ENCODE measurements at regions not wholly inside any gene's neighbourhood (a gene's known extent, or its start where the extent isn't known, plus 50 kb on each side); places are given as distances from the start of the nearest gene placed in this dataset.

DNA sequence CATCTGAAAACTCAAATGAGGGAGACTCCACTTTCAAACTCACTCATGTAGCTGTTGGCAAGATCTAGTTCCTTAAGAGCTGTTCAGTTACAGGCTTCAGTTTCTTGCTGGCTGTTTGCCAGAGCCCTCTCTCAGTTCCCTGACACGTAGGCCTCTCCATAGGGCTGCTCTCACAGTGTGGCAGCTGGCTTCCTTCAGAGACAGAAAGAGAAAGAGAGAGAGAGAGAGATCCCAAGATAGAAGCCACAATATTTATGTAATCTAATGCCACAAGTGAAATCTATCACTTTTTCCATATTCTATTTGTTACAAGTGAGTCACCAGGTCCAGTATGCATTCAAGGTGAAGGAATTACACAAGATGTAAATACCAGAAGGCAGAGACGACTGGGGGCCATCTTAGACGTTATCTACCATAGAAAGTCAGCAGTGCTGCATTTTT is 168.8 kb downstream of the RCN1 start:
- peaks cover 7% of the 10 kb centered on the region for H3K4me1 ChIP-seq (ENCODE audit: insufficient read depth)
- 26 to 32% (median 26%) methylated on average over 3 of the region's 3 CpGs for WGBS, 3 donors
- intact Hi-C loops (cut with DNase I), result no loop called here

GRCh38 chr11:32262367-32262766 is 171.5 kb downstream of the RCN1 start:
- no peaks in the 10 kb centered on the region for H3K27me3 ChIP-seq
- intact Hi-C loops (cut with DNase I), result no loop called here
- H3K27ac ChIP-seq, result no peak overlapping the region
- no peaks in the 10 kb centered on the region for H3K9me3 ChIP-seq
- H3K4me1 ChIP-seq (ENCODE audit: insufficient read depth), result peaks cover 1% of the 10 kb centered on the region
- 40 to 56% (median 47%) methylated on average over 1 of the region's 1 CpG for WGBS, 3 donors
- TF ChIP-seq CTCF (IDR thresholded peaks at IDR 0.05) (no peak), POLR2A (IDR thresholded peaks at IDR 0.05) (no peak), EP300 (IDR thresholded peaks at IDR 0.05) (no peak)
- no peak for DNase-seq
- H3K36me3 ChIP-seq, result no peaks in the 10 kb centered on the region
- H3K4me3 ChIP-seq, result no peak overlapping the region

More for the DNA sequence above, 168.8 kb downstream of the RCN1 start:
- Histone ChIP-seq H3K9me3 (no peaks in the 10 kb centered on the region), H3K36me3 (no peaks in the 10 kb centered on the region), H3K27me3 (no peaks in the 10 kb centered on the region), H3K27ac (no peak overlapping the region), H3K4me3 (no peak overlapping the region)
- no peak for TF ChIP-seq POLR2A (IDR thresholded peaks at IDR 0.05)
- peak in 3 of 5 donors; percentile 13 to 33 (median 26) for DNase-seq

DNA sequence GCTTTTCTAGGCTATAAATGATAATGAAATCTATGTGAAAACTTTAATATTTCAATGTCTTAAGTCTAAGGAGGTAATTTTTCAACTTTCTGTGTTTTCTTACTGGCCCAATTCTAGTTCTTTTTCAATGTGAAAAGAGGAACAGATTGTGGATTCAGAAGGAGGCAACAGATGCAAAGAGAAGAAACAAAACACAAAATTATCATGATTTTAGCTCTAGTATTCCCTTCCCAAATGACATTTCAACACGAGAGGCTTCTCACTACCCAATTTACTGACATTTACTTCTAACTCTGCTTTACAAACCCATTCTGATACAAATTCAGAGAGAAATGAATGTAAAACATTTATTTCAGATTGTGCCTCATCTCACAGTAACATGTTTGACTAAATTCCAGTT is 169.4 kb downstream of the WT1 start:
- 8 to 11% (median 10%) methylated on average over 1 of the region's 1 CpG for WGBS, 3 donors
- intact Hi-C loops (cut with DNase I), result no loop called here

GRCh38 chr11:32266601-32267000 is 168.7 kb downstream of the WT1 start:
- intact Hi-C loops (cut with DNase I), result no loop called here
- TF ChIP-seq POLR2A (IDR thresholded peaks at IDR 0.05) (no peak), EP300 (IDR thresholded peaks at IDR 0.05) (no peak), CTCF (IDR thresholded peaks at IDR 0.05) (no peak)
- Histone ChIP-seq H3K27me3 (no peaks in the 10 kb centered on the region), H3K9me3 (no peaks in the 10 kb centered on the region), H3K27ac (no peak overlapping the region), H3K36me3 (no peaks in the 10 kb centered on the region), H3K4me1 (ENCODE audit: insufficient read depth) (no peaks in the 10 kb centered on the region), H3K4me3 (no peak overlapping the region)
- 5 to 16% (median 8%) methylated on average over 4 of the region's 4 CpGs for whole genome bisulfite sequencing, 3 donors
- no peak for DNase-seq

More for the DNA sequence above, 169.4 kb downstream of the WT1 start:
- no peak for DNase-seq
- no peaks in the 10 kb centered on the region for H3K27me3 ChIP-seq
- TF ChIP-seq POLR2A (IDR thresholded peaks at IDR 0.05) (no peak), CTCF (IDR thresholded peaks at IDR 0.05) (no peak), EP300 (IDR thresholded peaks at IDR 0.05) (no peak)
- H3K4me3 ChIP-seq, result no peak overlapping the region
- peak overlapping the region in 1 of 2 donors; percentile 32 for H3K27ac ChIP-seq
- H3K36me3 ChIP-seq, result no peaks in the 10 kb centered on the region
- H3K4me1 ChIP-seq (ENCODE audit: insufficient read depth), result no peaks in the 10 kb centered on the region
- H3K9me3 ChIP-seq, result no peaks in the 10 kb centered on the region

DNA sequence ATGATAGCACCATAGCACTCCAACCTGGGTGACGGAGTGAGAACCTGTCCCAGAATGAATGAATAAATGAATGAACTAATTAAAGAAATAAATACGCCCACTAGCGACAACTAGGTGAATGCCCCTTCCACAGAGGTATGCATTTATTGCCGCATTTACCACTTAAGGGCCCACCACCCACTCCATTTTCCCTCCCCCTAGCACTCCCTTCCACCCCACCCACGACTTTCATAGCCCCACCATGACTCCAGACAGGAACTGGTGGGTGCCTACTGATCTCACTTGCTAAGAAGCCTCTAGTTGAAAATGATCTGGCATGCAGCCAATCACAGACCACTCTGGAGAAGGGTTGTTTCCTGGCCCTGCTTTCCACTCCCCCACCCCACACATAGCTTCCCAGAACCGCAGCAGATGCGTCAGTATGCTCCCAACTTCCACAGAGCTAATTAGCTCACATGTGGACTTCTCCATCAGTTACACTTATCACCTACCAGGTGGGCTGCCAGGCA is 167.6 kb downstream of the WT1 start:
- no peak for DNase-seq
- H3K36me3 ChIP-seq, result no peaks in the 10 kb centered on the region
- no peak overlapping the region for H3K4me3 ChIP-seq
- intact Hi-C loops (cut with DNase I), result no loop called here
- H3K4me1 ChIP-seq (ENCODE audit: insufficient read depth), result no peaks in the 10 kb centered on the region
- TF ChIP-seq POLR2A (IDR thresholded peaks at IDR 0.05), result no peak
- no peak for TF ChIP-seq EP300 (IDR thresholded peaks at IDR 0.05)
- TF ChIP-seq CTCF (IDR thresholded peaks at IDR 0.05), result no peak
- no peaks in the 10 kb centered on the region for H3K27me3 ChIP-seq
- WGBS, 3 donors, result 78 to 79% (median 79%) methylated on average over 7 of the region's 7 CpGs
- no peak overlapping the region for H3K27ac ChIP-seq
- no peaks in the 10 kb centered on the region for H3K9me3 ChIP-seq
